Thyroid gland (tissue), 4 donors: ENCODE measurements at regions not wholly inside any gene's neighbourhood (a gene's known extent, or its start where the extent isn't known, plus 50 kb on each side); places are given as distances from the start of the nearest gene placed in this dataset.

Experiments
- DNase-seq, 2 donors: peaks; one replicate each; pipeline ENCODE4 v3.0.0-alpha.2; 2019
- H3K27ac ChIP-seq, 3 donors: fragments of 200-600 bp; sonication (generic); 1 replicate in 2 of 3; 2 replicates in 1 of 3; pipeline ENCODE4 v1.5.1; 2016 to 2019; ENCODE audit warnings: mild to moderate bottlenecking in 1 of 3, moderate library complexity in 1 of 3
- H3K27me3 ChIP-seq: fragments of 200-600 bp; sonication (generic); one replicate; pipeline ENCODE4 v1.5.1; 2019
- H3K36me3 ChIP-seq, 2 donors: fragments of 200-600 bp; sonication (generic); one replicate each; pipeline ENCODE4 v1.5.1; 2016 to 2019
- H3K4me1 ChIP-seq, 2 donors: fragments of 200-600 bp; sonication (generic); one replicate each; pipeline ENCODE4 v1.5.1; 2017 to 2019
- H3K4me3 ChIP-seq, 3 donors: fragments of 200-600 bp; sonication (generic); replicated peaks in 1 of 3; 1 replicate in 2 of 3; 2 replicates in 1 of 3; pipeline ENCODE4 v1.5.1; 2016; ENCODE audit warnings: mild to moderate bottlenecking in 1 of 3
- H3K9me3 ChIP-seq: fragments of 200-600 bp; sonication (generic); one replicate; pipeline ENCODE4 v1.5.1; 2017
- POLR2A ChIP-seq, 2 donors: fragments of 450-650 bp; IDR thresholded peaks; one replicate each; pipeline ENCODE4 v1.6.1; 2017; ENCODE audit warnings: antibody characterized with exemption in 2 of 2, mild to moderate bottlenecking in 2 of 2, moderate library complexity in 1 of 2
- WGBS, 2 donors: methylation state at CpG; one replicate each; pipeline ENCODE4 v1.1.5; 2017; 5-methylcytosine and 5-hydroxymethylcytosine counted together
- intact Hi-C: fragments of 100-400 bp; cut with DNase I; formaldehyde crosslinking; loops from one replicate; pipeline ENCODE4 v1.15.1; 2023
- TF ChIP-seq, protein P1 (sequence below), 6 experiments: fragments of 200-600 bp in 3 of 6; fragments of 450-650 bp in 3 of 6; sonication (generic) in 3 of 6; IDR thresholded peaks; one replicate each; pipeline ENCODE4 v1.5.1; 2016 to 2019; ENCODE audit warnings: antibody characterized with exemption in 6 of 6, mild to moderate bottlenecking in 2 of 6, inconsistent platforms in 1 of 6, moderate library complexity in 1 of 6

GRCh38 chr5:174328631-174329299, 283.3 kb downstream of the NSG2 start:
- no peaks in the 10 kb centered on the region for H3K27me3 ChIP-seq
- no peak for DNase-seq
- WGBS, 2 donors = 56 to 67% methylated on average over 11 to 13 of the region's 13 CpGs

GRCh38 chr5:174329738-174330137, 284.2 kb downstream of the NSG2 start:
- no peak overlapping the region for H3K27ac ChIP-seq
- DNase-seq = no peak
- 59 to 63% methylated on average over 5 of the region's 5 CpGs for WGBS, 2 donors
- H3K36me3 ChIP-seq = no peaks in the 10 kb centered on the region
- no peak for TF ChIP-seq POLR2A (IDR thresholded peaks at IDR 0.05)
- TF ChIP-seq, protein P1, sequence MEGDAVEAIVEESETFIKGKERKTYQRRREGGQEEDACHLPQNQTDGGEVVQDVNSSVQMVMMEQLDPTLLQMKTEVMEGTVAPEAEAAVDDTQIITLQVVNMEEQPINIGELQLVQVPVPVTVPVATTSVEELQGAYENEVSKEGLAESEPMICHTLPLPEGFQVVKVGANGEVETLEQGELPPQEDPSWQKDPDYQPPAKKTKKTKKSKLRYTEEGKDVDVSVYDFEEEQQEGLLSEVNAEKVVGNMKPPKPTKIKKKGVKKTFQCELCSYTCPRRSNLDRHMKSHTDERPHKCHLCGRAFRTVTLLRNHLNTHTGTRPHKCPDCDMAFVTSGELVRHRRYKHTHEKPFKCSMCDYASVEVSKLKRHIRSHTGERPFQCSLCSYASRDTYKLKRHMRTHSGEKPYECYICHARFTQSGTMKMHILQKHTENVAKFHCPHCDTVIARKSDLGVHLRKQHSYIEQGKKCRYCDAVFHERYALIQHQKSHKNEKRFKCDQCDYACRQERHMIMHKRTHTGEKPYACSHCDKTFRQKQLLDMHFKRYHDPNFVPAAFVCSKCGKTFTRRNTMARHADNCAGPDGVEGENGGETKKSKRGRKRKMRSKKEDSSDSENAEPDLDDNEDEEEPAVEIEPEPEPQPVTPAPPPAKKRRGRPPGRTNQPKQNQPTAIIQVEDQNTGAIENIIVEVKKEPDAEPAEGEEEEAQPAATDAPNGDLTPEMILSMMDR (IDR thresholded peaks at IDR 0.05) = no peak
- no peak overlapping the region for H3K4me3 ChIP-seq
- no peaks in the 10 kb centered on the region for H3K27me3 ChIP-seq
- H3K4me1 ChIP-seq = no peaks in the 10 kb centered on the region
- no peaks in the 10 kb centered on the region for H3K9me3 ChIP-seq
- intact Hi-C loops = no loop called here

More at GRCh38 chr5:174328631-174329299, 283.3 kb downstream of the NSG2 start:
- no peak for TF ChIP-seq POLR2A (IDR thresholded peaks at IDR 0.05)
- TF ChIP-seq, protein P1 (IDR thresholded peaks at IDR 0.05) = no peak
- H3K4me1 ChIP-seq = no peaks in the 10 kb centered on the region
- H3K27ac ChIP-seq = no peak overlapping the region
- H3K4me3 ChIP-seq = no peak overlapping the region
- intact Hi-C loops = no loop called here
- no peaks in the 10 kb centered on the region for H3K9me3 ChIP-seq
- no peaks in the 10 kb centered on the region for H3K36me3 ChIP-seq

DNA sequence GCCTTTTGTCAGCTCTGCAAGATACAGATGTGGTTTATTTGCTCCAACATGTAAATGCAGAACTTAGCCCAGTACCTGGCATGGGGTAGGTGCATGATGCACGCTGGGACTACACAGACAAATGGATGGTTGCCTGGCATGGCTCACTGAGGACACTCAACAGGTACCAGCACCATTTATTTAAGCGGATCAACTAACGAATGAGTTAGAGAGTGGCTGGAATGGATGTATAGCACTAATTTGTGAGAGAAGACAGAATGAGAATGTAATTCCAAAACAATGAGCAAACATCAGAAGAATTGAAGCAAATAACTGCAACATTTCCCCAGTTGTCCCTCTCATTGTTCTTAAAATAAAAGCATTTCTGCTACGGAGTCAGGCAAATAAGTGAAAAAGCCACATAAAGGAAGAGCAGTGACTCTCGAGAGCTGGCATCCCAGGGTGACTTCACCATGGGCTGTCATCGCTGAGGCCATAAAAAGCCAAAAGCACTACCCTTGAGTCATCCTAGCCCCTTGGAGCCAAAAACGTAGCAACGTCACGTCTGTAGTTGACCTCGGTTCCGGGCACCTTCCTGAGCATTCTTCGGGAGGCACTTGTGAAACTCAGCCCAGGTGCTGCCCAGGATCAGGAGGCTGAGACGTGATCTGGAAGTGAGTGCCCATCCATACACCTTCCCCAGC, 290.3 kb downstream of the NSG2 start:
- Histone ChIP-seq H3K27me3 (no peaks in the 10 kb centered on the region), H3K27ac (no peak overlapping the region), H3K36me3 (no peaks in the 10 kb centered on the region), H3K4me1 (no peaks in the 10 kb centered on the region), H3K9me3 (no peaks in the 10 kb centered on the region), H3K4me3 (no peak overlapping the region)
- 74 to 78% methylated on average over 13 of the region's 13 CpGs for WGBS, 2 donors
- TF ChIP-seq, protein P1 (IDR thresholded peaks at IDR 0.05) = no peak
- no peak for TF ChIP-seq POLR2A (IDR thresholded peaks at IDR 0.05)
- intact Hi-C loops = no loop called here
- DNase-seq = no peak

GRCh38 chr5:174336479-174336878, 291.0 kb downstream of the NSG2 start:
- no peak for DNase-seq
- Histone ChIP-seq H3K9me3 (no peaks in the 10 kb centered on the region), H3K36me3 (no peaks in the 10 kb centered on the region), H3K4me3 (no peak overlapping the region), H3K4me1 (no peaks in the 10 kb centered on the region), H3K27me3 (no peaks in the 10 kb centered on the region), H3K27ac (no peak overlapping the region)
- 77 to 79% methylated on average over 5 of the region's 5 CpGs for WGBS, 2 donors
- intact Hi-C loops = no loop called here
- TF ChIP-seq POLR2A (IDR thresholded peaks at IDR 0.05) = no peak
- TF ChIP-seq, protein P1 (IDR thresholded peaks at IDR 0.05) = no peak
